ENCODE measurements at regions not wholly inside any gene's neighbourhood (a gene's known extent, or its start where the extent isn't known, plus 50 kb on each side); places are given as distances from the start of the nearest gene placed in this dataset.

DNA sequence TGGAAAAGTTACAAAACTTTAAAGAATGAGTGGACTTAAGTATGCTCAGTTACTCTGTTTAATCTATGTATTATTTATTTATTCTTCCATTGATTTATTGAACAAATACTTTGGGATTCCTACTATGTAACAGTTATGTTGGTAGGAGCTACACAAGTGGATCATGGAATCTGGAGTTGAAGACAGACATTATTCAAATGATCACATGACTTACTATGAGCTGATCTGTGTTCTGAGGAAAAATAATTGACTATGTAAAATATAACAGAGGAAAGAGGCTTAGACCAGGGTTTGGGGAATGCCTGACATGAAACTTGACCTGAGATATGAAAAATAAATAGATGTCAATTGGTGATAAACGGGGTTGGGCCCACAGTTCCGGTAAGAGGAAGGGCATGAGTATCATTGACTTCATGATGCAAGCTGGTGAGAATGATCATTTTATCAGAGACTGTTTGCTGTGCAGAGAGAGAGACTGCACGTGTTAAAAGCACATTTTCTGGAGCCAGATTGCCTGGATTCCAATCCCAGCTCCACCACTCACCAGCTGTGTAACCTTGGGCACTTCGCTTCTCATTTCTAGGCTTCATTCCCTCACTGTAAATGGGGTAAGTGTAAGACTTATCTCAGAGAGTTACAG, 179.0 kb downstream of the SPCS3 start:
- intact Hi-C loops (cut with DNase I; ENCODE audit: low total_unique reads), result no loop called here
- 20 to 53% (median 29%) methylated on average over 4 of the region's 4 CpGs for WGBS, 5 donors
- no peak for TF ChIP-seq CTCF (IDR thresholded peaks at IDR 0.05)
- TF ChIP-seq EP300 (IDR thresholded peaks at IDR 0.05), result no peak
- TF ChIP-seq POLR2A (IDR thresholded peaks at IDR 0.05), result no peak
- TF ChIP-seq POLR2AphosphoS5 (IDR thresholded peaks at IDR 0.05), result no peak

DNA sequence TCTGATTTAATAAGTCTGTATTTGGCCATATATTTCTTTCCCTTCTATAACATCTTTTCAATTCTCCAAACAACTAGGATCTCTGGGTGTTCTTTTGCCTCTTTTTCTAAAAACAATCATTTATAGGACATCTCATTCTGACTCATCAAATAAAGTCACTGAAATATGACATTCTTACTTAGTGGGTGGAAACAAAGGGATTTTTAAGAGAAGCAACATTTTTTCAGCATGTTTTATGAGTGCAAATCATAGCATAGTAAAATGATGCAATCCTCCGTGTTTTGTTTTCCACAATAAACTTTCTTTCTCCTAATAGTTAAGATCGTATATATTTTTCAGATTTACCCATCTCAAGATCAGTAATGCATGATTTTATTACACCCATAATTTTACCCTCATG, 179.8 kb downstream of the SPCS3 start:
- H3K9me3 ChIP-seq, result no peaks in the 10 kb centered on the region
- no peak overlapping the region for H3K4me3 ChIP-seq
- TF ChIP-seq POLR2AphosphoS5 (IDR thresholded peaks at IDR 0.05) (no peak), POLR2A (IDR thresholded peaks at IDR 0.05) (no peak), EP300 (IDR thresholded peaks at IDR 0.05) (no peak), CTCF (IDR thresholded peaks at IDR 0.05) (no peak)
- H3K27me3 ChIP-seq, result no peaks in the 10 kb centered on the region
- H3K36me3 ChIP-seq, result no peaks in the 10 kb centered on the region
- no peaks in the 10 kb centered on the region for H3K4me1 ChIP-seq
- intact Hi-C loops (cut with DNase I; ENCODE audit: low total_unique reads), result no loop called here
- no peak for DNase-seq
- WGBS, 5 donors, result 58 to 90% (median 84%) methylated on average over 2 of the region's 2 CpGs
- H3K27ac ChIP-seq, result no peak overlapping the region

More for the DNA sequence above, 179.0 kb downstream of the SPCS3 start:
- Histone ChIP-seq H3K4me1 (no peaks in the 10 kb centered on the region), H3K36me3 (no peaks in the 10 kb centered on the region), H3K4me3 (no peak overlapping the region), H3K27me3 (no peaks in the 10 kb centered on the region), H3K27ac (no peak overlapping the region), H3K9me3 (no peaks in the 10 kb centered on the region)
- no peak for DNase-seq

DNA sequence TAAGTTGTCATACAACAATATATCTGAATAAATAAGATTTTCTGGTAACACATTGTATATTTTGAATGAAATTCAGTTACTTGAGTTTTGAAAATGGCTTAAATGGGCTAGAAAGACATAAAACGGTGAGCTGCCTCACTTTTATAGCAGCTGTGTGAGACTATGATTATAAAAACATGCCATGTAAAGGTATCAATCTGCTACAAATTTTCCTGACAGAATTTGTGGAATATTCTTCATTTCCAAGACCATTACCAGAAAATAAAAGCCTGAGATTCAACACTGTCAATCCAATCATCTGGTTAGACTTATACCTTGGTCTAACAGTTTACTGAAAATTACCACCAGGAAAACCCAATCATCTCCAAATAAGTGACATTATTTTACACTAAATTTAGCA, 181.1 kb downstream of the SPCS3 start:
- no peaks in the 10 kb centered on the region for H3K36me3 ChIP-seq
- H3K27me3 ChIP-seq, result no peaks in the 10 kb centered on the region
- 64 to 80% (median 74%) methylated on average over 1 of the region's 1 CpG for WGBS, 5 donors
- no peak for DNase-seq
- intact Hi-C loops (cut with DNase I; ENCODE audit: low total_unique reads), result no loop called here
- no peak overlapping the region for H3K27ac ChIP-seq
- no peaks in the 10 kb centered on the region for H3K4me1 ChIP-seq
- TF ChIP-seq POLR2A (IDR thresholded peaks at IDR 0.05), result no peak
- TF ChIP-seq CTCF (IDR thresholded peaks at IDR 0.05), result no peak
- no peak for TF ChIP-seq POLR2AphosphoS5 (IDR thresholded peaks at IDR 0.05)
- no peak for TF ChIP-seq EP300 (IDR thresholded peaks at IDR 0.05)
- no peaks in the 10 kb centered on the region for H3K9me3 ChIP-seq
- H3K4me3 ChIP-seq, result no peak overlapping the region

- Histone ChIP-seq H3K36me3 (no peaks in the 10 kb centered on the region), H3K9me3 (no peaks in the 10 kb centered on the region), H3K4me1 (no peaks in the 10 kb centered on the region), H3K27ac (no peak overlapping the region), H3K4me3 (no peak overlapping the region), H3K27me3 (no peaks in the 10 kb centered on the region)
- no peak for DNase-seq
- TF ChIP-seq POLR2AphosphoS5 (IDR thresholded peaks at IDR 0.05), result no peak
- TF ChIP-seq POLR2A (IDR thresholded peaks at IDR 0.05), result no peak
- TF ChIP-seq CTCF (IDR thresholded peaks at IDR 0.05), result no peak
- TF ChIP-seq EP300 (IDR thresholded peaks at IDR 0.05), result no peak
- WGBS, 5 donors, result 50 to 72% (median 61%) methylated on average over 2 of the region's 2 CpGs
- intact Hi-C loops (cut with DNase I; ENCODE audit: low total_unique reads), result no loop called here
These were observed 184.4 kb downstream of the SPCS3 start for GRCh38 chr4:176504118-176504517.

All from stomach (tissue), 8 donors.